Fibroblast of peridontal ligament (primary cell): ENCODE measurements at regions not wholly inside any gene's neighbourhood (a gene's known extent, or its start where the extent isn't known, plus 50 kb on each side); places are given as distances from the start of the nearest gene placed in this dataset.
A peak's percentile ranks its signal among the peaks of the same experiment; 100 is the strongest.

Experiments used
- DNase-seq: peaks from one replicate; pipeline ENCODE4 v3.0.0-alpha.2; 2010; ENCODE audit errors: extremely low read depth

GRCh38 chr16:73473713-73474112 lies 425.8 kb upstream of the ZFHX3 start:
- no peak for DNase-seq

- no peak for DNase-seq
Observed at GRCh38 chr16:73464834-73465233, 416.9 kb upstream of the ZFHX3 start.

- no peak for DNase-seq
Observed at GRCh38 chr16:73459586-73459985, 411.7 kb upstream of the ZFHX3 start.

DNA sequence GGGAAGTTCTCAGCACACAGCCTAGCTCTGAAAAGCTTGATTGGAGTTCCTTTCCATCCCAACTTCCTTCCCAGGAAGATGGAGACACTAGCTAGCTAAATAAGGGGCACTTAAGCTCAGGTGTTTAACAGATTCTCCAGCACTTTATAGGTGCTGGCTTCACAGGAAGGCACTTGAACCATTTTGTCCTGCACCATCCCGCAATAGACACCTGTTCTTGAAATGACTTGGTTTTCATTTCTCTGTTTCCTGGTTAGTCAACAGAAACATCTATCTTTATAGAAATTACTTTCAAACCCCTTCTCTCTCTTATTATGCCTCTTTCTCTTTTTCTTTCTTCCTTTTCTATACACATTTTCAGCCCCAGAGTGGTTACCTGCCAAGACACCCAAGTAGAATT lies 409.9 kb upstream of the ZFHX3 start:
- no peak for DNase-seq

- DNase-seq, result no peak
Observed at GRCh38 chr16:73448970-73449369, 401.0 kb upstream of the ZFHX3 start.

- no peak for DNase-seq
Observed at GRCh38 chr16:73447846-73448245, 399.9 kb upstream of the ZFHX3 start.

DNA sequence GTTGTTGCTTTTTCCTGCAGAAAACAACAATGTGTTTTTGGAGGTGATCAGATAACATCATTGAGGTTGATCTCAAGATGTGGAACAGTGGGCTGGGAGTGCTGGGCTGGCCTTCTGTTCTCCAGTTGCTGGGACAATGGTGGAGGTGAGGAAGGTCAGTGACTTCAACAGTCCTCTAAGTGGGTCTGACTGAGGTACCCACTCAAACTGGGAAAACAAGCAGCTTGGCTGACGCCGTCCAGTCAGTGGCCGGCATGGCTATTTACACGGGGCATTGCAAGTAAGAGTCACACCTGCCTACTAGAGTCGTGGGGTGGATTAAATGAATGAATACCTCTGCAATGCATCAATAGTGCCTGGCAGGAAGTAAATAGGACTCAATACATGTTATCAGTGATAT lies 386.7 kb upstream of the ZFHX3 start:
- no peak for DNase-seq

DNA sequence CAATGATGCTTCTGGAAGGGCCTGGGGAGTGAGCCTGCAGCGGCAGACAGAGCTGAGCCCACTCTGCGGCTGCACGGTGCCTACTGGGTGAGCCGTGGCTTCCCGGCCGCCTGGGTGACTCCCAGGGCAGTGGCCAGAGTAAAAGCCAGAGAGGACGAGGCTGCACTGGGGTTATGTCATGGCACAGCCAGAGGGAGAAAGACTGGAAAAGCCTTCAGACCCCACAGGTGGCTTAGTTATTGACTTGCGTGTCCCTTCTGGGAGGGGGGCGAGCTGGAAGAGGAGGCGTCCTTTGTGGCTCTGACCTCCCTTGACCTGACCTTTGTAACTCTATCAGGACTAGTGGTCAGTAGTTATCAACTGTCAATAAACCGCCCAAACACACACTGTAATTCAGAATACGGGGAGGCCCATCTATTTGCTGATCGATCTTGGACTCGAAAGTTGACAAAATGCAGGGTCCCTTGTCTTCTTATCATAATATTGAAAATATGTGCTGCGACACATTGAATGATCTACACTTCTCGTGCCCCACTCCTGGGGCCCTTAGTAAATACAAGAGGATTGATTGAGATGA lies 385.9 kb upstream of the ZFHX3 start:
- DNase-seq, result no peak

GRCh38 chr16:73432850-73433730 lies 385.2 kb upstream of the ZFHX3 start:
- DNase-seq, result no peak

DNA sequence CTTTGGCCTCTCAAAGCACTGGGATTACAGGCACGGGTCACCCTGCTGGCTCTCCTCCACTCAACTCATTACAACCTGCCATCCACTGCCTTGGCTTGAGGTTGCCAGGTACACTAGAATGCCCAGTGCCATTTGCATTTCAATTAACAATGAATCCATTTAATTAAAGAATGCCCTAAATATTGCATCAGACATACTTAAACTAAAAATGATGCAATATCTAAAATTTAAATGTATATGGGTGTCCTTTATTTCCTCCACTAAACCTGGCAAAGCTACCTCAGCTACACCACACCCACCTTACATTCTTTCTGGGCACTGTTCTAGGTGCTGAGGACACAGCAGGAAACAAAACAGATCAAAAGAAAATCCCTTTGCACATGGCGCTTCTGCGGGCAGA lies 382.2 kb upstream of the ZFHX3 start:
- DNase-seq, result no peak

- no peak for DNase-seq
Observed at GRCh38 chr16:73428121-73428520, 380.2 kb upstream of the ZFHX3 start.

DNA sequence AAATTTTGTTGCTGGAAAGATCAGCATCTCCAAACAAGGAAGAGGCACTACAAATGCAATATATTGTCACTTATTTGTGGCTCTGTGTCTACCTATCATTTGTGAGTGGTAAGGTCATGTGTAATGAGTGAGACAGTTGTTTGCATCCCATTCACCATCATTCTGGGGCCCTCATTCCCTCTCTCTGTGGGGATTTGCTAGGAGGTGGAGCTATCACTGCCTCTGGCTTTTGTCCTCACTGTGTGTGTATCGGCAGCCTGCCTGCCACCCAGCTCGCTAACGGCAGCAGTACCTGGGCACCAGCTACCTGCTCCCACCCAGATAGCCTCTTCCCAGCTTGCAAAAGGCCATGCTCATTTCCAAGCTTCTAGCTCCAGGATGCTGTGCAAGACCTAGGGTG lies 379.2 kb upstream of the ZFHX3 start:
- DNase-seq, result no peak

DNA sequence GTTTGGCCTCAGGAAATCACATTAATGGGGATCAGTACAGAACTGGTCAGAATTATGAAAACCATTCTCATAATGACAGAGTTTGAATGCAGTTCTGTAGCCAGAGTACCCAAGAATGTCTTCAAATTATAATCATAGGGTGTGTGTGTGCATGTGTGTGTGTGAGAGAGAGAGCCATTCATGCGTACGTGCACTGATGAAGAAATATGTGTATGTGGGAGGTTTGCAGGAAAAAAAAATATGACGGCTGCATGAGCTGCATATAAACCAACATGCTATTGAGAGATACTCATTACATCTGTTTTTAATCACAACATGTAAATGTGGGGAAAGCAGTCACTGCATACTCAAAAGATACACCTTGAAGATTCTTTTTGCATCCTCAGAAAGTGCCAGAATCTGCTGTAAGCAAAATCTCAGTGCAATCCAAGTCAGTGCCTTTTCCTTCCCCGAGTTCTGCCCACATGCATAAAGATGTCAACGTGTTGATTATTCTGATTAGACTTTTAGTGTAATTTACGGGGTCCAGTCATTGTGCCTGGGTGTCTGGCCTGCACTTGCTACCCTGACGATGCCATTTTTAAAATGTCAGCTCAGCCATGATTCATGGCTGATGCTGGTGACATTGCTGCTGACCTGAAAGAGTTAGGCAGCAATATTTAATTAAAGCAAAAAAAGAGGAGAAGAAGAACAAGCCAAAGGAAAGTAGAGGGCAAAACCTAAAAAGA lies 378.7 kb upstream of the ZFHX3 start:
- no peak for DNase-seq

GRCh38 chr16:73420676-73421075 lies 372.7 kb upstream of the ZFHX3 start:
- no peak for DNase-seq

DNA sequence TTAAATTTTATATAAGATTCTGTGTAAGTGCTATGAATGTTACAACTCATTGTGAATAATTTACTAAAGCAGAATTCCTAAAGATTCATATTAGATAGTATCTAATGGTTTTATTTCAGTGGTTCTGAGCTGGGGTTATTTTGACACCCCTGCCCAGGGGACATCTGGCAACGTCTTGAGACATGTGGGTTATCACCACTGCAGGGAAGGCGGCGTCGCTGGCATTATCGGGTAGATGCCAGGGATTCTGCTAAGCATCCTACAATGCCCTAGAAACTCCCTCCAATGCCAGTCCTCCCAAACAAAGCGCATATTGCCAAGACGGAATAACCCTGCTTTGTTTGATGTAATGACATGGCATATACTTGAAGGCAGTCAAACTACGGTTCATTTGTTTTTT lies 372.3 kb upstream of the ZFHX3 start:
- no peak for DNase-seq

DNA sequence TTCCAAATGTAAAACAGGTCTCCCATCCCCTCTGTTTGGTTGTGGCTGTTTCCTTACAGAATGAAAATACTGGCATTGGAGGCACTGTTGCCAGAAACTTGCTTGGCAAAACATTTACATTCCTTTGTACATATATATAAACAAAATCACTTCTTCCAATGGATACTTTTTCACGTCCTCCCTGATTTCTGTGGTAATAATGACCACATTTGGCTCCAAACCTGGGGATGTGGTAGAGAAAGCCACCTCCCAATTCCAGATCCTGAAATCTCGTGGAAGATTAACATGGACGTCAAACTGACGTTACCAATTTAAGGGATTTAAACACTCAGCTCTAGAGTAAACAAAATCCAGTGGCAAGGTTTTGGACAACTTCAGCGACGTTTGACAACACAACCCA lies 370.8 kb upstream of the ZFHX3 start:
- peak; percentile 57 for DNase-seq

GRCh38 chr16:73418051-73418450 lies 370.1 kb upstream of the ZFHX3 start:
- DNase-seq, result no peak

DNA sequence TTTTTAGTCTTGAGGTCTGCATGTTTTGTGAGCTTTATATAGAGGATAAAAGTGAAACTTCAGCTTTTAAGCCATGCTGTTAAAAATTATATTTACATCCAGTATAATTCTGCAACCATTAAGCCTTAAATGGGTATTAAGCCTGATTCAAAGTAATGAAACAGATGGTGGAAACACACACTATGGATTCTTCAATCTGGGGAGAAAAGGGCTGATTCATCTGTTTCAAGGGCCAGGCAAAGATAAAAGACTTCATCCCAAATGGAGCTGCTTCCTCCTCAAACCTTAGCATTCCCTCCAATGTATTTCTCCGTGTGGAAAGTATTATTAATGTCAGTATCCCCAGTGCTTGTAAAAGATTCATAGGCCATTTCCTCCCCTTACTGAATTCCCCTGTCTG lies 367.4 kb upstream of the ZFHX3 start:
- no peak for DNase-seq

- DNase-seq, result no peak
Observed at GRCh38 chr16:73414638-73415037, 366.7 kb upstream of the ZFHX3 start.

DNA sequence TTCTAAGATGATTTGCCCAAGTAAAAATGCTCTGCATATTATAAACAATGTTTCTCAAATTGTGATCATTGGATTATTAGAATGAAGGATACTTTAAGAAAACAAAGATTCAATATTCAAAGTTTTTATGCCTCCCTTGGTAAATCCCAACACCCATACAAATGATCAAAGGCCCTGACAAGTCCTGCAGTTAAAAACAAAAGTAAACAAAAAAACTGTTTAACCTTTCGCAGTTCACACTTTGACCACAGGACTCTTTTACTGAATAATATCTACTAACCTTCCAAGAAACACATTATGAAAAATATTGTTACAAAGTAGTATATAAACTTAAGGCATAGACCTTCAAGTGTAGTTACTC lies 365.9 kb upstream of the ZFHX3 start:
- no peak for DNase-seq

- DNase-seq, result no peak
Observed at GRCh38 chr16:73413091-73413829, 365.3 kb upstream of the ZFHX3 start.

- DNase-seq, result no peak
Observed at GRCh38 chr16:73412416-73412815, 364.5 kb upstream of the ZFHX3 start.
